ENCODE measurements at regions not wholly inside any gene's neighbourhood (a gene's known extent, or its start where the extent isn't known, plus 50 kb on each side); places are given as distances from the start of the nearest gene placed in this dataset.

GRCh38 chr5:36755920-36756488 is 120.6 kb upstream of the NIPBL start:
- TF ChIP-seq EZH2 (IDR thresholded peaks at IDR 0.05; ENCODE audit: low read depth, unreplicated experiment) (no peak), CTCF (conservative IDR thresholded peaks at IDR 0.05; ENCODE audit: low read depth in 2 of 2) (no peak), EZH2phosphoT487 (IDR thresholded peaks at IDR 0.05; ENCODE audit: unreplicated experiment) (no peak), ETS1 (IDR thresholded peaks at IDR 0.05) (no peak), ZNF331 (CRISPR knock-in tag; IDR thresholded peaks at IDR 0.05; ENCODE audit: low read depth) (no peak)
